HCT116 (cell line): ENCODE measurements at regions not wholly inside any gene's neighbourhood (a gene's known extent, or its start where the extent isn't known, plus 50 kb on each side); places are given as distances from the start of the nearest gene placed in this dataset.

Experiments
- ATAC-seq: fragments of 200-7000 bp; cut with Tn5 transposase; 2 replicates; pipeline ENCODE4 v1.9.1; 2020; ENCODE audit warnings: mild to moderate bottlenecking, moderate library complexity
- BruUV-seq: library from RNA; stranded (reverse); fragments of 400-500 nt; replicated peaks from 2 replicates; lab custom pipeline; 2021; lab: Mats Ljungman, UMichigan
- CTCF ChIA-PET: fragments of 300-600 bp; sonication (Branson Sonifier 250); formaldehyde crosslinking; loops from one replicate; lab custom pipeline; 2021; ENCODE audit warnings: antibody characterized with exemption; lab: Charles Lee
- POLR2A ChIA-PET: fragments of 300-600, 350-600 bp; sonication (Branson Sonifier 250); formaldehyde crosslinking; loops from one replicate; lab custom pipeline; 2021; ENCODE audit warnings: antibody characterized with exemption; lab: Charles Lee
- RAD21 ChIA-PET, 2 experiments: fragments of 300-600 bp; sonication (Branson Sonifier 250); formaldehyde crosslinking; loops; one replicate each; lab custom pipeline; 2023; ENCODE audit warnings: low total read pairs in 2 of 2; ENCODE audit not compliant: uncharacterized antibody in 2 of 2, unreplicated experiment in 2 of 2, low non-redundant PET in 1 of 2; lab: Charles Lee
- DNase-seq: peaks from one replicate; pipeline ENCODE4 v3.0.0-alpha.2; 2010; ENCODE audit warnings: low read depth, low spot score
- H2AFZ ChIP-seq: fragments of 200-600 bp; shearing (Covaris generic), sonication (generic); 2 replicates; pipeline ENCODE4 v1.6.1; 2017; ENCODE audit warnings: low read depth, mixed run types, mixed read lengths, antibody characterized with exemption, low read length; ENCODE audit not compliant: poor library complexity, severe bottlenecking
- H3K27ac ChIP-seq: 2 replicates; pipeline ENCODE4 v1.5.1; 2012; ENCODE audit warnings: low read depth, low read length
- H3K27me3 ChIP-seq: fragments of 200-600 bp; sonication (generic); 2 replicates; pipeline ENCODE4 v1.6.1; 2016; ENCODE audit warnings: mixed run types, low read length, mixed read lengths; ENCODE audit not compliant: insufficient read depth
- H3K36me3 ChIP-seq, 2 experiments: fragments of 200-500 bp in 1 of 2; fragments of 200-600 bp in 1 of 2; sonication (Bioruptor generic) in 1 of 2; sonication (generic) in 1 of 2; 2 replicates each; pipeline versions ENCODE4 v1.5.1 to v1.6.1; 2014 to 2016; ENCODE audit warnings: low read length in 2 of 2, inconsistent platforms in 1 of 2, mixed read lengths in 1 of 2, mixed run types in 1 of 2; ENCODE audit not compliant: insufficient read depth in 2 of 2, control insufficient read depth in 1 of 2
- H3K4me1 ChIP-seq, 2 experiments: fragments of 200-600 bp in 1 of 2; sonication (generic) in 1 of 2; 2 replicates each; pipeline versions ENCODE4 v1.5.1 to v1.6.1; 2012 to 2017; ENCODE audit warnings: low read length in 2 of 2, inconsistent platforms in 1 of 2, mild to moderate bottlenecking in 1 of 2, mixed read lengths in 1 of 2, mixed run types in 1 of 2, moderate library complexity in 1 of 2; ENCODE audit not compliant: insufficient read depth in 2 of 2, control insufficient read depth in 1 of 2
- H3K4me2 ChIP-seq: fragments of 200-600 bp; sonication (generic); 2 replicates; pipeline ENCODE4 v1.6.1; 2017; ENCODE audit warnings: mixed run types, low read length, mixed read lengths
- H3K4me3 ChIP-seq, 2 experiments: fragments of 200-600 bp in 1 of 2; sonication (generic) in 1 of 2; replicated peaks in 1 of 2; 2 replicates each; pipeline ENCODE4 v1.5.1; 2011 to 2016; ENCODE audit warnings: low read length in 2 of 2, control low read depth in 1 of 2, low read depth in 1 of 2, mild to moderate bottlenecking in 1 of 2, mixed read lengths in 1 of 2, mixed run types in 1 of 2
- H3K79me2 ChIP-seq: fragments of 200-600 bp; sonication (generic); 2 replicates; pipeline ENCODE4 v1.6.1; 2017; ENCODE audit warnings: mild to moderate bottlenecking, mixed run types, low read length, moderate library complexity, mixed read lengths; ENCODE audit not compliant: insufficient read depth
- H3K9ac ChIP-seq: fragments of 200-600 bp; sonication (generic); 2 replicates; pipeline ENCODE4 v1.6.1; 2016; ENCODE audit warnings: low read length, mixed read lengths
- H3K9me2 ChIP-seq: fragments of 200-600 bp; sonication (generic), shearing (Covaris generic); 2 replicates; pipeline ENCODE4 v1.6.1; 2017; ENCODE audit warnings: mixed run types, mild to moderate bottlenecking, moderate library complexity; ENCODE audit not compliant: insufficient read depth
- H3K9me3 ChIP-seq, 2 experiments: fragments of 200-500 bp in 1 of 2; fragments of 200-600 bp in 1 of 2; sonication (Bioruptor generic) in 1 of 2; sonication (generic) in 1 of 2; 2 replicates each; pipeline ENCODE4 v1.6.1; 2014 to 2017; ENCODE audit warnings: low read length in 2 of 2, mixed read lengths in 2 of 2, inconsistent platforms in 1 of 2, low read depth in 1 of 2, mild to moderate bottlenecking in 1 of 2, mixed run types in 1 of 2, moderate library complexity in 1 of 2; ENCODE audit not compliant: control insufficient read depth in 1 of 2, insufficient read depth in 1 of 2
- H4K20me1 ChIP-seq: fragments of 200-600 bp; sonication (generic), shearing (Covaris generic); 2 replicates; pipeline ENCODE4 v1.6.1; 2017; ENCODE audit warnings: mixed run types, mild to moderate bottlenecking, moderate library complexity; ENCODE audit not compliant: insufficient read depth
- CEBPB ChIP-seq: IDR thresholded peaks from 2 replicates; pipeline ENCODE4 v1.6.1; 2012; ENCODE audit warnings: low read depth
- JUND ChIP-seq: IDR thresholded peaks from 2 replicates; pipeline ENCODE4 v1.6.1; 2012
- POLR2AphosphoS5 ChIP-seq: IDR thresholded peaks from 2 replicates; pipeline ENCODE4 v1.6.1; 2011; ENCODE audit warnings: mild to moderate bottlenecking, low read depth, low read length, moderate library complexity
- SIN3A ChIP-seq: IDR thresholded peaks from 2 replicates; pipeline ENCODE4 v1.6.1; 2012; ENCODE audit warnings: low read depth
- TCF7L2 ChIP-seq: IDR thresholded peaks from 2 replicates; pipeline ENCODE4 v1.7.0; 2011; ENCODE audit warnings: borderline replicate concordance, inconsistent platforms; ENCODE audit not compliant: insufficient read depth, insufficient read length; ENCODE audit errors: extremely low read depth
- ZNF274 ChIP-seq: fragments of 200-500 bp; sonication (Bioruptor generic); IDR thresholded peaks from 2 replicates; pipeline ENCODE4 v1.6.1; 2014; ENCODE audit warnings: mild to moderate bottlenecking, low read depth, low read length, inconsistent platforms
- intact Hi-C: fragments of 100-400 bp; cut with micrococcal nuclease; formaldehyde crosslinking; loops from 2 replicates; pipeline ENCODE4 v1.10.0; 2022
- TF ChIP-seq, protein P1 (sequence below): IDR thresholded peaks from 2 replicates; pipeline ENCODE4 v1.6.1; 2012
- TF ChIP-seq, protein P2 (sequence below), 3 experiments: fragments of 200-600 bp in 1 of 3; sonication (generic) in 1 of 3; IDR thresholded peaks in 2 of 3; conservative IDR thresholded peaks in 1 of 3; 2 replicates each; pipeline ENCODE4 v1.5.1; 2012 to 2017; ENCODE audit warnings: low read depth in 2 of 3, low read length in 2 of 3, antibody characterized with exemption in 1 of 3, borderline replicate concordance in 1 of 3, control low read depth in 1 of 3, mild to moderate bottlenecking in 1 of 3, mixed read lengths in 1 of 3, mixed run types in 1 of 3, moderate library complexity in 1 of 3; ENCODE audit not compliant: insufficient read depth in 1 of 3
- TF ChIP-seq, protein P3 (sequence below): IDR thresholded peaks from 2 replicates; pipeline ENCODE4 v1.6.1; 2012; ENCODE audit warnings: low read depth

DNA sequence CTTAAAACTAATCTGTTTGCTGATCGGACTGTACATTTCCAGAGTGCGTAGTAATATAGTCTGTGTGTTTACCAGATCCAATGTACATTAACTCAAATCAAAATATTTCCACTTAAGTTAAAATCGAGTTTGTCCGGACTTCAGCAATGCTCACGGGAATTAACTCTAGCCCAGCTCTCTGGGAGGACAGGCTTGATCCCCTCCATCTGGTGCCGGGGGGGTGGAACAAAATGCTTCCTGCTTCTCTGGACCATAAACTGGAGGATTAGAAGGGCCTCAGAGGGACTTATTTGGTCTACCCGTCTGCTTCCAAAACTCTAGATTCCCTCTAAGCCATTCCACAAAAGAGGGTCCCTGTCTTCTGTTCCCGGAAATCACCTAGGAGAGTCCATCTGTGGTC lies 511.2 kb downstream of the BUD13 start:
- DNase-seq: no peak
- ChIA-PET POLR2A (no interaction called here), CTCF (no interaction called here), RAD21 (no interaction called here)
- intact Hi-C loops: no loop called here
- Histone ChIP-seq H3K4me3 (no peak overlapping the region), H4K20me1 (no peaks in the 10 kb centered on the region), H3K4me1 (no peaks in the 10 kb centered on the region), H3K36me3 (no peaks in the 10 kb centered on the region), H3K9me3 (no peaks in the 10 kb centered on the region), H3K27ac (no peak overlapping the region), H3K4me2 (no peak overlapping the region), H3K9ac (no peak overlapping the region), H3K79me2 (no peaks in the 10 kb centered on the region), H2AFZ (no peak overlapping the region), H3K9me2 (no peaks in the 10 kb centered on the region), H3K27me3 (peaks cover 66% of the 10 kb centered on the region)
- BruUV-seq: no TSS peak
- TF ChIP-seq, protein P1, sequence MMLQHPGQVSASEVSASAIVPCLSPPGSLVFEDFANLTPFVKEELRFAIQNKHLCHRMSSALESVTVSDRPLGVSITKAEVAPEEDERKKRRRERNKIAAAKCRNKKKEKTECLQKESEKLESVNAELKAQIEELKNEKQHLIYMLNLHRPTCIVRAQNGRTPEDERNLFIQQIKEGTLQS: no peak
- no peak for TF ChIP-seq POLR2AphosphoS5
- TF ChIP-seq, protein P2, sequence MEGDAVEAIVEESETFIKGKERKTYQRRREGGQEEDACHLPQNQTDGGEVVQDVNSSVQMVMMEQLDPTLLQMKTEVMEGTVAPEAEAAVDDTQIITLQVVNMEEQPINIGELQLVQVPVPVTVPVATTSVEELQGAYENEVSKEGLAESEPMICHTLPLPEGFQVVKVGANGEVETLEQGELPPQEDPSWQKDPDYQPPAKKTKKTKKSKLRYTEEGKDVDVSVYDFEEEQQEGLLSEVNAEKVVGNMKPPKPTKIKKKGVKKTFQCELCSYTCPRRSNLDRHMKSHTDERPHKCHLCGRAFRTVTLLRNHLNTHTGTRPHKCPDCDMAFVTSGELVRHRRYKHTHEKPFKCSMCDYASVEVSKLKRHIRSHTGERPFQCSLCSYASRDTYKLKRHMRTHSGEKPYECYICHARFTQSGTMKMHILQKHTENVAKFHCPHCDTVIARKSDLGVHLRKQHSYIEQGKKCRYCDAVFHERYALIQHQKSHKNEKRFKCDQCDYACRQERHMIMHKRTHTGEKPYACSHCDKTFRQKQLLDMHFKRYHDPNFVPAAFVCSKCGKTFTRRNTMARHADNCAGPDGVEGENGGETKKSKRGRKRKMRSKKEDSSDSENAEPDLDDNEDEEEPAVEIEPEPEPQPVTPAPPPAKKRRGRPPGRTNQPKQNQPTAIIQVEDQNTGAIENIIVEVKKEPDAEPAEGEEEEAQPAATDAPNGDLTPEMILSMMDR (IDR thresholded peaks at IDR 0.05 in 2 of 3, conservative IDR thresholded peaks at IDR 0.05 in 1 of 3; ENCODE audit: borderline replicate concordance in 1 of 3, insufficient read depth in 1 of 3, low read depth in 2 of 3, low read length in 2 of 3): no peak
- no peak for TF ChIP-seq TCF7L2
- no peak for TF ChIP-seq JUND
- TF ChIP-seq ZNF274: no peak
- no peak for TF ChIP-seq SIN3A
- no peak for TF ChIP-seq CEBPB
- TF ChIP-seq, protein P3, sequence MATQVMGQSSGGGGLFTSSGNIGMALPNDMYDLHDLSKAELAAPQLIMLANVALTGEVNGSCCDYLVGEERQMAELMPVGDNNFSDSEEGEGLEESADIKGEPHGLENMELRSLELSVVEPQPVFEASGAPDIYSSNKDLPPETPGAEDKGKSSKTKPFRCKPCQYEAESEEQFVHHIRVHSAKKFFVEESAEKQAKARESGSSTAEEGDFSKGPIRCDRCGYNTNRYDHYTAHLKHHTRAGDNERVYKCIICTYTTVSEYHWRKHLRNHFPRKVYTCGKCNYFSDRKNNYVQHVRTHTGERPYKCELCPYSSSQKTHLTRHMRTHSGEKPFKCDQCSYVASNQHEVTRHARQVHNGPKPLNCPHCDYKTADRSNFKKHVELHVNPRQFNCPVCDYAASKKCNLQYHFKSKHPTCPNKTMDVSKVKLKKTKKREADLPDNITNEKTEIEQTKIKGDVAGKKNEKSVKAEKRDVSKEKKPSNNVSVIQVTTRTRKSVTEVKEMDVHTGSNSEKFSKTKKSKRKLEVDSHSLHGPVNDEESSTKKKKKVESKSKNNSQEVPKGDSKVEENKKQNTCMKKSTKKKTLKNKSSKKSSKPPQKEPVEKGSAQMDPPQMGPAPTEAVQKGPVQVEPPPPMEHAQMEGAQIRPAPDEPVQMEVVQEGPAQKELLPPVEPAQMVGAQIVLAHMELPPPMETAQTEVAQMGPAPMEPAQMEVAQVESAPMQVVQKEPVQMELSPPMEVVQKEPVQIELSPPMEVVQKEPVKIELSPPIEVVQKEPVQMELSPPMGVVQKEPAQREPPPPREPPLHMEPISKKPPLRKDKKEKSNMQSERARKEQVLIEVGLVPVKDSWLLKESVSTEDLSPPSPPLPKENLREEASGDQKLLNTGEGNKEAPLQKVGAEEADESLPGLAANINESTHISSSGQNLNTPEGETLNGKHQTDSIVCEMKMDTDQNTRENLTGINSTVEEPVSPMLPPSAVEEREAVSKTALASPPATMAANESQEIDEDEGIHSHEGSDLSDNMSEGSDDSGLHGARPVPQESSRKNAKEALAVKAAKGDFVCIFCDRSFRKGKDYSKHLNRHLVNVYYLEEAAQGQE: no peak
- no peak for ATAC-seq
